GM12873 (cell line): ENCODE measurements at regions not wholly inside any gene's neighbourhood (a gene's known extent, or its start where the extent isn't known, plus 50 kb on each side); places are given as distances from the start of the nearest gene placed in this dataset.

Source experiments
- CTCF ChIP-seq: IDR thresholded peaks from 2 replicates; pipeline ENCODE4 v1.5.1; 2012; ENCODE audit warnings: low read depth, mild to moderate bottlenecking, moderate library complexity, low read length, control low read depth; ENCODE audit not compliant: insufficient read depth; ENCODE audit errors: missing control alignments

GRCh38 chr17:53492532-53492931 is 330.2 kb upstream of the KIF2B start:
- no peak for TF ChIP-seq CTCF

- no peak for TF ChIP-seq CTCF
Measured at GRCh38 chr17:53490447-53490968, 332.2 kb upstream of the KIF2B start.

GRCh38 chr17:53483704-53484103 is 339.0 kb upstream of the KIF2B start:
- no peak for TF ChIP-seq CTCF

GRCh38 chr17:53475002-53475401 is 347.7 kb upstream of the KIF2B start:
- no peak for TF ChIP-seq CTCF

- no peak for TF ChIP-seq CTCF
Measured at GRCh38 chr17:53472586-53472985, 350.1 kb upstream of the KIF2B start.

- TF ChIP-seq CTCF, result no peak
Measured at GRCh38 chr17:53471514-53471913, 351.2 kb upstream of the KIF2B start.

- no peak for TF ChIP-seq CTCF
Measured at GRCh38 chr17:53470626-53471025, 352.1 kb upstream of the KIF2B start.

- no peak for TF ChIP-seq CTCF
Measured at GRCh38 chr17:53466733-53467132, 356.0 kb upstream of the KIF2B start.
